Neuronal stem cell (in vitro differentiated cells): ENCODE measurements at regions not wholly inside any gene's neighbourhood (a gene's known extent, or its start where the extent isn't known, plus 50 kb on each side); places are given as distances from the start of the nearest gene placed in this dataset.

Source experiments
- DNase-seq: peaks from one replicate; pipeline ENCODE4 v3.0.0-alpha.2; 2013; ENCODE audit warnings: low spot score
- H2AFZ ChIP-seq: one replicate; pipeline ENCODE4 v1.6.1; 2013; ENCODE audit warnings: mild to moderate bottlenecking, low read length, inconsistent platforms
- H2AK5ac ChIP-seq: 2 replicates; pipeline ENCODE4 v1.6.1; 2013; ENCODE audit warnings: low read depth, mild to moderate bottlenecking, inconsistent platforms, low read length, moderate library complexity, mixed read lengths
- H2BK120ac ChIP-seq: 2 replicates; pipeline ENCODE4 v1.6.1; 2013; ENCODE audit warnings: low read depth, mild to moderate bottlenecking, inconsistent platforms, low read length, moderate library complexity, mixed read lengths
- H2BK12ac ChIP-seq: one replicate; pipeline ENCODE4 v1.6.1; 2013; ENCODE audit warnings: low read length, inconsistent platforms
- H2BK15ac ChIP-seq: 2 replicates; pipeline ENCODE4 v1.6.1; 2013; ENCODE audit warnings: mild to moderate bottlenecking, low read length, inconsistent platforms, mixed read lengths
- H2BK5ac ChIP-seq: one replicate; pipeline ENCODE4 v1.6.1; 2013; ENCODE audit warnings: inconsistent platforms, mild to moderate bottlenecking, low read length, moderate library complexity
- H3K14ac ChIP-seq: one replicate; pipeline ENCODE4 v1.6.1; 2013; ENCODE audit warnings: low read length, inconsistent platforms
- H3K18ac ChIP-seq: 2 replicates; pipeline ENCODE4 v1.6.1; 2013; ENCODE audit warnings: low read length, inconsistent platforms
- H3K23ac ChIP-seq: 2 replicates; pipeline ENCODE4 v1.6.1; 2013; ENCODE audit warnings: low read depth, mild to moderate bottlenecking, mixed read lengths, low read length, inconsistent platforms; ENCODE audit not compliant: poor library complexity
- H3K27ac ChIP-seq: replicated peaks from 3 replicates; pipeline ENCODE4 v1.5.1; 2013; ENCODE audit warnings: low read length, inconsistent platforms
- H3K27me3 ChIP-seq, 3 experiments: 2 replicates each; pipeline ENCODE4 v1.6.1; 2013; ENCODE audit warnings: low read length in 3 of 3, mild to moderate bottlenecking in 2 of 3, inconsistent platforms in 1 of 3, low read depth in 1 of 3, mixed read lengths in 1 of 3, moderate library complexity in 1 of 3; ENCODE audit not compliant: control insufficient read depth in 3 of 3, insufficient read depth in 3 of 3
- H3K36me3 ChIP-seq, 2 donors: replicated peaks in 1 of 2; 2 replicates each; pipeline ENCODE4 v1.6.1; 2013; ENCODE audit warnings: low read length in 2 of 2; ENCODE audit not compliant: control insufficient read depth in 2 of 2, insufficient read depth in 2 of 2
- H3K4ac ChIP-seq: 2 replicates; pipeline ENCODE4 v1.6.1; 2013; ENCODE audit warnings: inconsistent platforms, mild to moderate bottlenecking, low read length, moderate library complexity
- H3K4me1 ChIP-seq, 2 donors: 1 replicate in 1 of 2; 2 replicates in 1 of 2; pipeline ENCODE4 v1.6.1; 2013; ENCODE audit warnings: low read length in 2 of 2, low read depth in 1 of 2; ENCODE audit not compliant: control insufficient read depth in 2 of 2, insufficient read depth in 1 of 2
- H3K4me2 ChIP-seq: one replicate; pipeline ENCODE4 v1.6.1; 2013; ENCODE audit warnings: mild to moderate bottlenecking, low read length, inconsistent platforms; ENCODE audit not compliant: insufficient read depth, poor library complexity, severe bottlenecking
- H3K4me3 ChIP-seq, 2 donors: 2 replicates each; pipeline ENCODE4 v1.5.1; 2013; ENCODE audit warnings: low read length in 2 of 2, mild to moderate bottlenecking in 2 of 2, inconsistent platforms in 1 of 2, moderate library complexity in 1 of 2
- H3K79me1 ChIP-seq: one replicate; pipeline ENCODE4 v1.6.1; 2013; ENCODE audit warnings: low read depth, mild to moderate bottlenecking, inconsistent platforms, low read length, moderate library complexity
- H3K9ac ChIP-seq: one replicate; pipeline ENCODE4 v1.6.1; 2013; ENCODE audit warnings: mild to moderate bottlenecking, low read depth, low read length, inconsistent platforms; ENCODE audit not compliant: poor library complexity
- H3K9me3 ChIP-seq, 2 donors: replicated peaks in 1 of 2; 2 replicates each; pipeline versions ENCODE3 to v1.6.1; 2013; ENCODE audit warnings: low read length in 2 of 2, mild to moderate bottlenecking in 2 of 2, inconsistent platforms in 1 of 2, low read depth in 1 of 2, mixed read lengths in 1 of 2, moderate library complexity in 1 of 2; ENCODE audit not compliant: control insufficient read depth in 2 of 2, insufficient read depth in 1 of 2
- H4K8ac ChIP-seq: one replicate; pipeline ENCODE4 v1.6.1; 2013; ENCODE audit warnings: low read depth, mild to moderate bottlenecking, inconsistent platforms, low read length, moderate library complexity
- H4K91ac ChIP-seq: one replicate; pipeline ENCODE4 v1.6.1; 2013; ENCODE audit warnings: low read length, low read depth, mild to moderate bottlenecking, inconsistent platforms; ENCODE audit not compliant: poor library complexity
- WGBS, 2 donors: extraction: QIAGEN DNeasy Blood & Tissue Kit; methylation state at CpG; one replicate each; pipeline ENCODE4 v1.1.7; 2013; ENCODE audit warnings: missing lambda C conversion rate in 2 of 2, mixed read lengths in 1 of 2; ENCODE audit not compliant: insufficient read length in 2 of 2, insufficient replicate concordance in 1 of 2; ENCODE audit errors: extremely low coverage in 2 of 2; 5-methylcytosine and 5-hydroxymethylcytosine counted together

DNA sequence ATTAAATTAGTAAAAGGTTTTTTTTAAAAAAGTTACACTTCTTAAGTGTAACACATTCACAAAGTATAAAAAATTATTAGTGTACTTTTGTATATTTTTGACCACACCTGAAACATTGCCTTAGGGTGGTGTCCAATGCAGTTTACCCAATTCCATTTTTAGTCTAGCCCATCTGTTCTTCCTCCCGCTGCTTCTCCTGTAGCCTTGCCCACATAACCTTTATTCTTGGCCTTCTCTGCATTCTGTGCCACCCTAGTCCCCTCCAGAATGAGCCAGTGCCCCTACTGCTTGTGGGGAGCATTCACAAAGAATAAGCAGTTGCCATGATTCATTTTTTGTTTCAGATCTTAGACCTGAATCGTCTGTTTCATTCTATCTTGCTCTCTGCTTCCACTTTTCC, 78.4 kb upstream of the MYT1L start:
- no peak overlapping the region for H3K14ac ChIP-seq
- no peak overlapping the region for H4K91ac ChIP-seq
- no peak overlapping the region for H2AFZ ChIP-seq
- no peak overlapping the region for H4K8ac ChIP-seq
- no peak overlapping the region for H2BK15ac ChIP-seq
- H3K27ac ChIP-seq: no peak overlapping the region
- no peak overlapping the region for H3K4me2 ChIP-seq
- H2BK5ac ChIP-seq: no peak overlapping the region
- no peaks in the 10 kb centered on the region for H3K36me3 ChIP-seq
- H3K4ac ChIP-seq: no peak overlapping the region
- no peak for DNase-seq
- H3K18ac ChIP-seq: no peak overlapping the region
- no peak overlapping the region for H2BK12ac ChIP-seq
- H2AK5ac ChIP-seq: no peak overlapping the region
- H3K4me1 ChIP-seq: no peaks in the 10 kb centered on the region
- H3K27me3 ChIP-seq: no peaks in the 10 kb centered on the region
- no peak overlapping the region for H3K9ac ChIP-seq
- no CpG with 5 or more reads among the region's 2 CpGs for WGBS, 2 donors
- peaks cover 0 to 4% of the 10 kb centered on the region in 2 donors for H3K9me3 ChIP-seq
- no peak overlapping the region for H2BK120ac ChIP-seq
- H3K23ac ChIP-seq: no peak overlapping the region
- no peaks in the 10 kb centered on the region for H3K79me1 ChIP-seq
- no peak overlapping the region for H3K4me3 ChIP-seq

GRCh38 chr2:2405780-2406179, 74.7 kb upstream of the MYT1L start:
- no peak overlapping the region for H3K4ac ChIP-seq
- H4K8ac ChIP-seq: no peak overlapping the region
- WGBS, 2 donors: no CpG with 5 or more reads among the region's 1 CpG
- no peak overlapping the region for H3K18ac ChIP-seq
- no peak overlapping the region for H3K4me3 ChIP-seq
- H4K91ac ChIP-seq: no peak overlapping the region
- no peak overlapping the region for H3K27ac ChIP-seq
- no peaks in the 10 kb centered on the region for H3K27me3 ChIP-seq
- H2BK12ac ChIP-seq: no peak overlapping the region
- no peak overlapping the region for H3K23ac ChIP-seq
- no peak overlapping the region for H2BK120ac ChIP-seq
- H3K4me2 ChIP-seq: no peak overlapping the region
- no peak overlapping the region for H3K9ac ChIP-seq
- no peak overlapping the region for H3K14ac ChIP-seq
- H3K9me3 ChIP-seq: peaks cover 0 to 6% of the 10 kb centered on the region in 2 donors
- H2BK5ac ChIP-seq: no peak overlapping the region
- no peak overlapping the region for H2AFZ ChIP-seq
- no peaks in the 10 kb centered on the region for H3K79me1 ChIP-seq
- no peaks in the 10 kb centered on the region for H3K36me3 ChIP-seq
- no peak overlapping the region for H2BK15ac ChIP-seq
- H2AK5ac ChIP-seq: no peak overlapping the region
- no peak for DNase-seq
- no peaks in the 10 kb centered on the region for H3K4me1 ChIP-seq

- H3K4ac ChIP-seq: no peak overlapping the region
- no peak overlapping the region for H2BK12ac ChIP-seq
- H3K9me3 ChIP-seq: peaks cover 0 to 4% of the 10 kb centered on the region in 2 donors
- no peak overlapping the region for H3K4me3 ChIP-seq
- no peak overlapping the region for H3K14ac ChIP-seq
- no peak overlapping the region for H2AK5ac ChIP-seq
- no peak overlapping the region for H3K9ac ChIP-seq
- H3K27me3 ChIP-seq: no peaks in the 10 kb centered on the region
- no peak overlapping the region for H3K23ac ChIP-seq
- no peak overlapping the region for H4K8ac ChIP-seq
- no peak overlapping the region for H3K4me2 ChIP-seq
- H3K79me1 ChIP-seq: no peaks in the 10 kb centered on the region
- H3K4me1 ChIP-seq: no peaks in the 10 kb centered on the region
- H2BK5ac ChIP-seq: no peak overlapping the region
- no peak overlapping the region for H3K18ac ChIP-seq
- no peak for DNase-seq
- H2AFZ ChIP-seq: no peak overlapping the region
- no peaks in the 10 kb centered on the region for H3K36me3 ChIP-seq
- no CpG with 5 or more reads among the region's 18 CpGs for WGBS, 2 donors
- no peak overlapping the region for H2BK120ac ChIP-seq
- no peak overlapping the region for H2BK15ac ChIP-seq
- H4K91ac ChIP-seq: no peak overlapping the region
- no peak overlapping the region for H3K27ac ChIP-seq
Observed at GRCh38 chr2:2400286-2401038, 69.4 kb upstream of the MYT1L start.

DNA sequence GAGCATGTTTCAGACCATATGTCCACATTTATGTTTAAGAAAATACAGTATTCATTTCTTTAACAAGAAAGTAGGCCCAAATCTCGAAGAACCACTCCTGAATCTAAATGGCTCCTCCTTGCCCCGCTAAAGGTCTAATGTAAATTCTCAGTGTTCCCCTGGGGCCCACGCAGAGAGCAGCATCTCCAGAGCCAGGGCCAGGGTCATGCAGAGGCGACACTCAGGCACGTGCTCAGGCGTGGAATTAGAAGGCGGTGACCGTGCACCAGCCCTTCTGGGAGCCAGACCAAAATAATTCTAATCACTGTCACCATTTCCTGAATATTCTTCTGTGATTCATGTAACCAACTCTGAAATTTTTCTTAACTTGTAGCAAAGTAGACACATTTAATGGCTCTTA, 68.3 kb upstream of the MYT1L start:
- no peaks in the 10 kb centered on the region for H3K36me3 ChIP-seq
- DNase-seq: no peak
- no CpG with 5 or more reads among the region's 8 CpGs for WGBS, 2 donors

More for the DNA sequence above, 68.3 kb upstream of the MYT1L start:
- Histone ChIP-seq H3K4me2 (no peak overlapping the region), H2BK15ac (no peak overlapping the region), H2AK5ac (no peak overlapping the region), H3K27me3 (no peaks in the 10 kb centered on the region), H3K18ac (no peak overlapping the region), H4K91ac (no peak overlapping the region), H3K4me1 (no peaks in the 10 kb centered on the region), H3K4ac (no peak overlapping the region), H3K27ac (no peak overlapping the region), H3K4me3 (no peak overlapping the region), H3K79me1 (no peaks in the 10 kb centered on the region), H4K8ac (no peak overlapping the region), H2BK12ac (no peak overlapping the region), H3K14ac (no peak overlapping the region), H2BK120ac (no peak overlapping the region), H3K9me3 (peaks cover 0 to 4% of the 10 kb centered on the region in 2 donors), H3K23ac (no peak overlapping the region), H2AFZ (no peak overlapping the region), H3K9ac (no peak overlapping the region), H2BK5ac (no peak overlapping the region)
